T-helper 1 cell (primary cell): ENCODE measurements at regions not wholly inside any gene's neighbourhood (a gene's known extent, or its start where the extent isn't known, plus 50 kb on each side); places are given as distances from the start of the nearest gene placed in this dataset.

Experiments
- DNase-seq, 5 donors: peaks; one replicate each; pipeline ENCODE4 v3.0.0-alpha.2; 2012 to 2020

GRCh38 chr4:159041054-159042034 is 61.5 kb upstream of the RAPGEF2 start:
- no peak for DNase-seq

GRCh38 chr4:159042097-159042605 is 60.7 kb upstream of the RAPGEF2 start:
- DNase-seq: no peak

- no peak for DNase-seq
These were observed 60.0 kb upstream of the RAPGEF2 start for GRCh38 chr4:159042868-159043267.

GRCh38 chr4:159043861-159044260 is 59.0 kb upstream of the RAPGEF2 start:
- no peak for DNase-seq

GRCh38 chr4:159045321-159045720 is 57.6 kb upstream of the RAPGEF2 start:
- no peak for DNase-seq

- DNase-seq: no peak
These were observed 56.2 kb upstream of the RAPGEF2 start for GRCh38 chr4:159046683-159047082.

- peak in 1 of 5 donors; percentile 82 for DNase-seq
These were observed 55.3 kb upstream of the RAPGEF2 start for GRCh38 chr4:159047478-159048165.

- DNase-seq: no peak
These were observed 54.6 kb upstream of the RAPGEF2 start for GRCh38 chr4:159048166-159048886.

GRCh38 chr4:159049780-159050375 is 53.0 kb upstream of the RAPGEF2 start:
- DNase-seq: no peak

- peak in 1 of 5 donors; percentile 28 for DNase-seq
These were observed 51.4 kb upstream of the RAPGEF2 start for GRCh38 chr4:159051245-159052071.

- no peak for DNase-seq
These were observed 50.6 kb upstream of the RAPGEF2 start for GRCh38 chr4:159052315-159052714.
